K562 (cell line): ENCODE measurements at regions not wholly inside any gene's neighbourhood (a gene's known extent, or its start where the extent isn't known, plus 50 kb on each side); places are given as distances from the start of the nearest gene placed in this dataset.

ENCODE experiments used
- ATAC-seq: fragments of 200-7000 bp; cut with Tn5 transposase; 3 replicates; pipeline ENCODE4 v1.9.1; 2020; ENCODE audit warnings: moderate library complexity
- BruUV-seq: library from RNA; stranded (reverse); fragments of 400-500 nt; replicated peaks from 2 replicates; lab custom pipeline; 2021; lab: Mats Ljungman, UMichigan
- CTCF ChIA-PET: fragments of 300-600 bp; formaldehyde crosslinking; extraction: SDS; loops from one replicate; lab custom pipeline; 2021; ENCODE audit warnings: low intra/inter-chr PET ratio; lab: Yijun Ruan, JAX
- POLR2A ChIA-PET: fragments of 300-600, 350-650 bp; sonication (Branson Sonifier 250); formaldehyde crosslinking; extraction: SDS; loops from one replicate; lab custom pipeline; 2021; ENCODE audit warnings: antibody characterized with exemption, inconsistent platforms; lab: Yijun Ruan, JAX
- DNase-seq, 4 experiments: peaks; one replicate each; pipeline versions ENCODE4 v3.0.0 to v3.0.0-alpha.2; 2011 to 2018; ENCODE audit warnings: low spot score in 3 of 4, mixed read lengths in 3 of 4; ENCODE audit errors: extremely low read depth in 1 of 4
- FAIRE-seq: peaks from 2 replicates; lab custom pipeline; 2011; peaks lifted over from hg19 to GRCh38; lab: Jason Lieb, UNC
- H2AFZ ChIP-seq: 2 replicates; pipeline ENCODE4 v1.6.0; 2011; ENCODE audit warnings: low read depth, low read length, control low read depth, inconsistent platforms
- H3K27ac ChIP-seq: fragments of 200-600 bp; 3 replicates; pipeline ENCODE4 v1.8.0; 2011; ENCODE audit warnings: low read depth, mild to moderate bottlenecking, control low read depth, inconsistent platforms, low read length, moderate library complexity, mixed read lengths; ENCODE audit errors: extremely low read depth
- H3K27me3 ChIP-seq, 2 experiments: fragments of 300-600 bp in 1 of 2; 2 replicates in 1 of 2; 3 replicates in 1 of 2; pipeline versions ENCODE4 v1.6.0 to v1.8.0; 2011; ENCODE audit warnings: inconsistent platforms in 2 of 2, low read length in 2 of 2, mild to moderate bottlenecking in 1 of 2, mixed read lengths in 1 of 2, moderate library complexity in 1 of 2; ENCODE audit not compliant: control insufficient read depth in 2 of 2, insufficient read depth in 2 of 2
- H3K36me3 ChIP-seq: fragments of 300-600 bp; 3 replicates; pipeline ENCODE4 v1.8.0; 2011; ENCODE audit warnings: mild to moderate bottlenecking, low read length, inconsistent platforms; ENCODE audit not compliant: control insufficient read depth, insufficient read depth
- H3K4me1 ChIP-seq, 2 experiments: fragments of 200-600 bp in 1 of 2; replicated peaks in 1 of 2; 2 replicates in 1 of 2; 3 replicates in 1 of 2; pipeline versions ENCODE4 v1.5.1 to v1.8.0; 2011; ENCODE audit warnings: inconsistent platforms in 2 of 2, low read length in 2 of 2, mild to moderate bottlenecking in 1 of 2, mixed read lengths in 1 of 2, moderate library complexity in 1 of 2; ENCODE audit not compliant: control insufficient read depth in 2 of 2, insufficient read depth in 2 of 2
- H3K4me2 ChIP-seq: 2 replicates; pipeline ENCODE4 v1.6.1; 2011; ENCODE audit warnings: low read length, control low read depth, inconsistent platforms, mixed read lengths; ENCODE audit not compliant: insufficient read depth
- H3K4me3 ChIP-seq: fragments of 200-600 bp; sonication (generic), shearing (Covaris generic); 2 replicates; pipeline ENCODE4 v1.5.1; 2016; ENCODE audit warnings: control low read depth, inconsistent platforms
- H3K79me2 ChIP-seq: fragments of 200-600 bp; 3 replicates; pipeline ENCODE4 v1.8.0; 2011; ENCODE audit warnings: low read length, inconsistent platforms; ENCODE audit not compliant: control insufficient read depth, insufficient read depth
- H3K9ac ChIP-seq, 2 experiments: 2 replicates each; pipeline versions ENCODE4 v1.6.0 to v1.6.1; 2011; ENCODE audit warnings: low read depth in 2 of 2, low read length in 2 of 2, control low read depth in 1 of 2, inconsistent platforms in 1 of 2, mild to moderate bottlenecking in 1 of 2, mixed read lengths in 1 of 2; ENCODE audit not compliant: insufficient read depth in 1 of 2
- H3K9me1 ChIP-seq: one replicate; pipeline ENCODE4 v1.6.0; 2011; ENCODE audit warnings: inconsistent platforms, mild to moderate bottlenecking, low read length, moderate library complexity; ENCODE audit not compliant: control insufficient read depth, insufficient read depth
- H3K9me3 ChIP-seq: replicated peaks from 2 replicates; pipeline ENCODE4 v1.5.1; 2011; ENCODE audit warnings: low read depth, low read length, inconsistent platforms; ENCODE audit not compliant: control insufficient read depth, insufficient read depth
- H4K20me1 ChIP-seq: replicated peaks from 2 replicates; pipeline ENCODE4 v1.6.1; 2011; ENCODE audit warnings: low read length, inconsistent platforms, mixed read lengths; ENCODE audit not compliant: control insufficient read depth, insufficient read depth
- BRD9 ChIP-seq: fragments of 450-650 bp; IDR thresholded peaks from 2 replicates; pipeline ENCODE4 v1.6.1; 2018; ENCODE audit warnings: low read depth; ENCODE audit not compliant: partially characterized antibody
- CHD1 ChIP-seq: fragments of 200-600 bp; sonication (generic); IDR thresholded peaks from one replicate; pipeline ENCODE4 v1.6.1; 2012; ENCODE audit warnings: mild to moderate bottlenecking, moderate library complexity, low read length, inconsistent platforms
- FOXJ2 ChIP-seq: fragments of 200-800 bp; sonication (Bioruptor generic); IDR thresholded peaks from 2 replicates; pipeline ENCODE4 v1.6.1; 2016; ENCODE audit warnings: missing genetic modification characterization, missing compliant biosample characterization
- HDGF ChIP-seq: fragments of 450-650 bp; IDR thresholded peaks from 2 replicates; pipeline ENCODE4 v1.6.1; 2016
- SAFB2 ChIP-seq: fragments of 200-400 bp; formaldehyde crosslinking; IDR thresholded peaks from 2 replicates; pipeline ENCODE4 v1.6.1; 2018; ENCODE audit warnings: borderline replicate concordance, low read length, low read depth, moderate library complexity; ENCODE audit not compliant: severe bottlenecking
- U2AF1 ChIP-seq: fragments of 200-400 bp; formaldehyde crosslinking; optimal IDR thresholded peaks from 2 replicates; pipeline ENCODE3; 2017; ENCODE audit warnings: mild to moderate bottlenecking, low read depth, low read length, moderate library complexity
- ZC3H11A ChIP-seq: IDR thresholded peaks from 2 replicates; pipeline ENCODE4 v1.6.1; 2012; ENCODE audit warnings: low read depth, low read length, improper control_type of control experiment
- ZNF24 ChIP-seq: fragments of 450-650 bp; IDR thresholded peaks from 2 replicates; pipeline ENCODE4 v1.6.1; 2016
- ZNF282 ChIP-seq: sonication (generic); formaldehyde crosslinking; IDR thresholded peaks from 2 replicates; pipeline ENCODE4 v1.8.1; 2023; ENCODE audit warnings: missing genetic modification reagents
- ZNF436 ChIP-seq: fragments of 250-450, 450-650 bp; sonication (Bioruptor Pico); formaldehyde crosslinking; IDR thresholded peaks from 2 replicates; pipeline ENCODE4 v1.7.0; 2020; ENCODE audit warnings: mild to moderate bottlenecking
- WGBS: fragments of 100-300 bp; shearing (Covaris generic); methylation state at CpG from one replicate; pipeline ENCODE4 v1.1.6; 2016; ENCODE audit warnings: low coverage, mixed read lengths; ENCODE audit not compliant: insufficient coverage; ENCODE audit errors: missing lambda C conversion rate; 5-methylcytosine and 5-hydroxymethylcytosine counted together
- in situ Hi-C: fragments of 300-500 bp; cut with MboI; formaldehyde crosslinking; loops from 4 replicates; pipeline ENCODE4 v1.15.0; 2018; ENCODE audit warnings: inconsistent platforms, mixed read lengths
- intact Hi-C: fragments of 100-400 bp; cut with micrococcal nuclease; formaldehyde crosslinking; loops from 2 replicates; pipeline ENCODE4 v1.14.2; 2022
- TF ChIP-seq, protein P1 (sequence below): fragments of 250-450 bp; sonication (Bioruptor Pico); IDR thresholded peaks from 2 replicates; pipeline ENCODE4 v1.9.0; 2021; ENCODE audit warnings: mild to moderate bottlenecking
- TF ChIP-seq, protein P2 (sequence below): sonication (generic); formaldehyde crosslinking; IDR thresholded peaks from 2 replicates; pipeline ENCODE4 v1.8.1; 2023; ENCODE audit warnings: mild to moderate bottlenecking, missing genetic modification reagents
- TF ChIP-seq, protein P3 (sequence below): fragments of 450-650 bp; formaldehyde crosslinking; IDR thresholded peaks from 2 replicates; pipeline ENCODE4 v1.4.0; 2020; ENCODE audit warnings: mild to moderate bottlenecking

DNA sequence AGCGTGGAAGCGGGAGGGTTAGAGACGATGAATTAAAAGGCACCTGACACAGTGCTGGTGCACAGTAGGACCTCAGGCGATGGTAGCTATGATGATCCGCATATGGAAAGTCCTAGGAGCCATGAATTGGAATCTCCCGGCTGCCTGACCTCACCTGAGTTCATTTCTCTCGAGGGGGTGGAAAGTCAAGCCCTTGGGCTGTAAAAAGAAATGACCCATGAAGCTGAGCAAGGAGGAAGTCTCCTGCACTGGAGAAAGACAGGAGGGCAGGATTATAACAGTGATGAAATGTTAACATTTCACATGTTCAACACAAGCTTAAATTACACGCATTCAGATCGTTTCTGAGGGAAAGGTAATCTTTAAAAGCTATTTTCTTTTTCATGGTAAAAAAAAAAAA is 481.2 kb downstream of the MATN1 start:
- H3K27ac ChIP-seq, result no peak overlapping the region
- WGBS, result under 1% methylated on average over 9 of the region's 9 CpGs
- ATAC-seq (no peak), DNase-seq (no peak), FAIRE-seq (no peak)
- intact Hi-C loops (no loop called here), in situ Hi-C loops (no loop called here)
- H2AFZ ChIP-seq, result no peak overlapping the region
- peaks cover 23 to 63% of the 10 kb centered on the region in 2 experiments for H3K27me3 ChIP-seq
- peaks cover 3% of the 10 kb centered on the region; the same call in 1 of the 2 replicates for H4K20me1 ChIP-seq
- H3K36me3 ChIP-seq, result no peaks in the 10 kb centered on the region
- H3K4me3 ChIP-seq, result no peak overlapping the region
- H3K9me1 ChIP-seq, result no peaks in the 10 kb centered on the region
- H3K4me2 ChIP-seq, result no peak overlapping the region
- no peaks in the 10 kb centered on the region for H3K4me1 ChIP-seq
- H3K9ac ChIP-seq, result no peak overlapping the region
- POLR2A ChIA-PET, result interaction anchor here (1.1 kb wide), 1 partner anchor 9 kb away, joined by 9 read pairs; no protein-coding TSS in a partner anchor
- no peak for TF ChIP-seq ZNF282 (CRISPR knock-in tag)
- no peaks in the 10 kb centered on the region for H3K79me2 ChIP-seq
- BruUV-seq, result no TSS peak
- H3K9me3 ChIP-seq, result no peaks in the 10 kb centered on the region
- CTCF ChIA-PET, result no interaction called here

DNA sequence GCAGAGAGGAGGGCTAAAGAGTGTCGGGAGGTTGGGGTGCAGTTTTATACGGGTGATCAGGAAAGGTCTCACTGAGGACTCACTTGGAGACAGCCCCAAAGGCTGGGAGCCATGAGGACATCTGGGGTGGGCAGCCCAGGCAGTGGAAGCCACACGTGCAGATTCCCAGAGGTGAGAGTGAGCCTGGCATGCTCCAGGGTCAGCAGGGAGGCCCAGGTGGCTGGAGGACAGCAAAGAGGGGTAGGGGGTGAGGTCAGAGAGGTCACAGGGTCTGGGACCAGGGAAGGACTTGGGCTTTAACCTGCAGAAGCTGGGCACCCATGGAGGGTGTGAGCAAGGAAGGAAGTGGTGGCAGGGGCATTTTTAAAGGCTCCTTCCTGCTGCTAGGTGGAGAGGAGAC is 481.7 kb downstream of the MATN1 start:
- Histone ChIP-seq H3K4me2 (no peak overlapping the region), H3K27me3 (peaks cover 19 to 58% of the 10 kb centered on the region in 2 experiments; a peak in 4 of 5 replicates), H2AFZ (no peak overlapping the region), H3K4me1 (no peaks in the 10 kb centered on the region), H3K9me3 (no peaks in the 10 kb centered on the region), H3K9ac (peak overlapping the region in 1 of 2 experiments; percentile 21; a peak in 1 of 4 replicates), H3K9me1 (no peaks in the 10 kb centered on the region), H3K79me2 (no peaks in the 10 kb centered on the region), H3K36me3 (no peaks in the 10 kb centered on the region), H3K4me3 (no peak overlapping the region), H3K27ac (no peak overlapping the region), H4K20me1 (peaks cover 3% of the 10 kb centered on the region; the same call in 1 of the 2 replicates)
- FAIRE-seq (no peak), DNase-seq (no peak), ATAC-seq (no peak)
- in situ Hi-C loops (no loop called here), intact Hi-C loops (no loop called here)
- WGBS, result 0% methylated on average over 3 of the region's 3 CpGs
- no peak for TF ChIP-seq ZNF436 (CRISPR knock-in tag)
- TF ChIP-seq FOXJ2 (tag), result no peak
- no peak for TF ChIP-seq CHD1
- TF ChIP-seq BRD9, result no peak
- TF ChIP-seq, protein P1, sequence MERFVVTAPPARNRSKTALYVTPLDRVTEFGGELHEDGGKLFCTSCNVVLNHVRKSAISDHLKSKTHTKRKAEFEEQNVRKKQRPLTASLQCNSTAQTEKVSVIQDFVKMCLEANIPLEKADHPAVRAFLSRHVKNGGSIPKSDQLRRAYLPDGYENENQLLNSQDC (CRISPR knock-in tag), result no peak
- TF ChIP-seq, protein P2, sequence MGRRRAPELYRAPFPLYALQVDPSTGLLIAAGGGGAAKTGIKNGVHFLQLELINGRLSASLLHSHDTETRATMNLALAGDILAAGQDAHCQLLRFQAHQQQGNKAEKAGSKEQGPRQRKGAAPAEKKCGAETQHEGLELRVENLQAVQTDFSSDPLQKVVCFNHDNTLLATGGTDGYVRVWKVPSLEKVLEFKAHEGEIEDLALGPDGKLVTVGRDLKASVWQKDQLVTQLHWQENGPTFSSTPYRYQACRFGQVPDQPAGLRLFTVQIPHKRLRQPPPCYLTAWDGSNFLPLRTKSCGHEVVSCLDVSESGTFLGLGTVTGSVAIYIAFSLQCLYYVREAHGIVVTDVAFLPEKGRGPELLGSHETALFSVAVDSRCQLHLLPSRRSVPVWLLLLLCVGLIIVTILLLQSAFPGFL (CRISPR knock-in tag), result no peak
- TF ChIP-seq SAFB2, result no peak
- TF ChIP-seq U2AF1, result no peak
- TF ChIP-seq HDGF, result no peak
- no peak for TF ChIP-seq ZNF24
- TF ChIP-seq ZC3H11A, result no peak
- TF ChIP-seq, protein P3, sequence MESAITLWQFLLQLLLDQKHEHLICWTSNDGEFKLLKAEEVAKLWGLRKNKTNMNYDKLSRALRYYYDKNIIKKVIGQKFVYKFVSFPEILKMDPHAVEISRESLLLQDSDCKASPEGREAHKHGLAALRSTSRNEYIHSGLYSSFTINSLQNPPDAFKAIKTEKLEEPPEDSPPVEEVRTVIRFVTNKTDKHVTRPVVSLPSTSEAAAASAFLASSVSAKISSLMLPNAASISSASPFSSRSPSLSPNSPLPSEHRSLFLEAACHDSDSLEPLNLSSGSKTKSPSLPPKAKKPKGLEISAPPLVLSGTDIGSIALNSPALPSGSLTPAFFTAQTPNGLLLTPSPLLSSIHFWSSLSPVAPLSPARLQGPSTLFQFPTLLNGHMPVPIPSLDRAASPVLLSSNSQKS (CRISPR knock-in tag), result no peak
- BruUV-seq, result no TSS peak
- POLR2A ChIA-PET, result interaction anchor here (1.1 kb wide), 1 partner anchor 9 kb away, joined by 9 read pairs; no protein-coding TSS in a partner anchor
- CTCF ChIA-PET, result no interaction called here
